H9 (cell line): ENCODE measurements at regions not wholly inside any gene's neighbourhood (a gene's known extent, or its start where the extent isn't known, plus 50 kb on each side); places are given as distances from the start of the nearest gene placed in this dataset.

ENCODE experiments used
- DNase-seq: peaks from one replicate; pipeline ENCODE4 v3.0.0-alpha.2; 2017
- H2AFZ ChIP-seq: one replicate; pipeline ENCODE4 v1.6.1; 2013; ENCODE audit warnings: mild to moderate bottlenecking, low read length, control low read depth, moderate library complexity
- H2AK5ac ChIP-seq: 2 replicates; pipeline ENCODE4 v1.6.1; 2013; ENCODE audit warnings: low read length, control low read depth, mixed read lengths; ENCODE audit not compliant: insufficient read length
- H2BK120ac ChIP-seq: one replicate; pipeline ENCODE4 v1.6.1; 2013; ENCODE audit warnings: low read depth, mild to moderate bottlenecking, low read length, control low read depth, inconsistent platforms; ENCODE audit not compliant: poor library complexity, severe bottlenecking
- H2BK12ac ChIP-seq: 2 replicates; pipeline ENCODE4 v1.6.1; 2013; ENCODE audit warnings: low read length, control low read depth, mixed read lengths, low read depth; ENCODE audit not compliant: insufficient read length
- H2BK15ac ChIP-seq: 2 replicates; pipeline ENCODE4 v1.6.1; 2013; ENCODE audit warnings: low read depth, low read length, control low read depth
- H2BK20ac ChIP-seq: one replicate; pipeline ENCODE4 v1.6.1; 2013; ENCODE audit warnings: low read depth, mild to moderate bottlenecking, low read length, control low read depth, inconsistent platforms; ENCODE audit not compliant: poor library complexity, severe bottlenecking
- H2BK5ac ChIP-seq: 2 replicates; pipeline ENCODE4 v1.6.1; 2013; ENCODE audit warnings: low read length, control low read depth, mixed read lengths; ENCODE audit not compliant: insufficient read length
- H3K14ac ChIP-seq: 2 replicates; pipeline ENCODE4 v1.6.1; 2013; ENCODE audit warnings: low read length, control low read depth; ENCODE audit not compliant: insufficient read depth
- H3K18ac ChIP-seq: 2 replicates; pipeline ENCODE4 v1.6.1; 2013; ENCODE audit warnings: low read depth, mild to moderate bottlenecking, mixed read lengths, low read length, control low read depth; ENCODE audit not compliant: insufficient read length
- H3K23ac ChIP-seq: 2 replicates; pipeline ENCODE4 v1.6.1; 2013; ENCODE audit warnings: low read length, control low read depth, mixed read lengths, low read depth; ENCODE audit not compliant: insufficient read length
- H3K23me2 ChIP-seq: 2 replicates; pipeline ENCODE4 v1.6.1; 2013; ENCODE audit warnings: low read depth, mild to moderate bottlenecking, mixed read lengths, low read length, control low read depth; ENCODE audit not compliant: insufficient read length, poor library complexity, severe bottlenecking
- H3K27ac ChIP-seq: 2 replicates; pipeline ENCODE4 v1.5.1; 2013; ENCODE audit warnings: low read length, control low read depth, mixed read lengths, low read depth; ENCODE audit not compliant: insufficient read length
- H3K27me3 ChIP-seq: 2 replicates; pipeline ENCODE4 v1.6.1; 2013; ENCODE audit warnings: low read length, control low read depth, inconsistent platforms; ENCODE audit not compliant: insufficient read depth
- H3K4ac ChIP-seq: 2 replicates; pipeline ENCODE4 v1.6.1; 2013; ENCODE audit warnings: low read depth, mild to moderate bottlenecking, control low read depth, inconsistent platforms, low read length, moderate library complexity
- H3K4me1 ChIP-seq: 2 replicates; pipeline ENCODE4 v1.6.1; 2013; ENCODE audit warnings: low read length, control low read depth, inconsistent platforms; ENCODE audit not compliant: insufficient read depth
- H3K4me2 ChIP-seq: 2 replicates; pipeline ENCODE4 v1.6.1; 2013; ENCODE audit warnings: low read length, control low read depth, mixed read lengths; ENCODE audit not compliant: insufficient read length, insufficient read depth
- H3K56ac ChIP-seq: 2 replicates; pipeline ENCODE4 v1.6.1; 2013; ENCODE audit warnings: low read depth, mild to moderate bottlenecking, mixed read lengths, low read length, control low read depth; ENCODE audit not compliant: insufficient read length
- H3K79me1 ChIP-seq: 2 replicates; pipeline ENCODE4 v1.6.1; 2013; ENCODE audit warnings: low read depth, mild to moderate bottlenecking, moderate library complexity, low read length, control low read depth, inconsistent platforms; ENCODE audit not compliant: insufficient read depth, poor library complexity, severe bottlenecking
- H3K79me2 ChIP-seq: 2 replicates; pipeline ENCODE4 v1.6.1; 2013; ENCODE audit warnings: low read length, control low read depth, inconsistent platforms; ENCODE audit not compliant: insufficient read depth
- H3K9ac ChIP-seq: 2 replicates; pipeline ENCODE4 v1.6.1; 2013; ENCODE audit warnings: low read length, control low read depth, mixed read lengths; ENCODE audit not compliant: insufficient read length; ENCODE audit errors: extremely low read depth
- H3K9me3 ChIP-seq: one replicate; pipeline ENCODE4 v1.6.1; 2013; ENCODE audit warnings: low read depth, low read length, inconsistent platforms; ENCODE audit not compliant: control insufficient read depth
- H3T11ph ChIP-seq: one replicate; pipeline ENCODE4 v1.6.1; 2013; ENCODE audit warnings: mild to moderate bottlenecking, low read length, control low read depth, inconsistent platforms
- H4K20me1 ChIP-seq: one replicate; pipeline ENCODE4 v1.6.1; 2013; ENCODE audit not compliant: control insufficient read depth, insufficient read length, insufficient read depth
- H4K5ac ChIP-seq: 2 replicates; pipeline ENCODE4 v1.6.1; 2013; ENCODE audit warnings: low read depth, mild to moderate bottlenecking, mixed read lengths, low read length, control low read depth; ENCODE audit not compliant: insufficient read length
- H4K8ac ChIP-seq: replicated peaks from 2 replicates; pipeline ENCODE4 v1.6.1; 2013; ENCODE audit warnings: low read length, control low read depth, mixed read lengths, low read depth; ENCODE audit not compliant: insufficient read length
- H4K91ac ChIP-seq: 2 replicates; pipeline ENCODE4 v1.6.1; 2013; ENCODE audit warnings: low read depth, mild to moderate bottlenecking, moderate library complexity, mixed read lengths, low read length, control low read depth; ENCODE audit not compliant: insufficient read length
- H3K27ac Mint-ChIP-seq, 3 experiments: 2 replicates in 2 of 3; 3 replicates in 1 of 3; pipeline ENCODE4 v1.8.0; 2020 to 2021; ENCODE audit warnings: mixed read lengths in 3 of 3, mild to moderate bottlenecking in 1 of 3, moderate library complexity in 1 of 3
- H3K27me3 Mint-ChIP-seq: 2 replicates; pipeline ENCODE4 v1.8.0; 2021; ENCODE audit warnings: low read depth, mild to moderate bottlenecking, moderate library complexity, mixed read lengths
- H3K36me3 Mint-ChIP-seq, 3 experiments: 2 replicates in 2 of 3; 3 replicates in 1 of 3; pipeline ENCODE4 v1.8.0; 2020 to 2021; ENCODE audit warnings: low read depth in 3 of 3, mixed read lengths in 3 of 3; ENCODE audit not compliant: insufficient read depth in 1 of 3
- H3K4me1 Mint-ChIP-seq, 2 experiments: 2 replicates each; pipeline ENCODE4 v1.8.0; 2020; ENCODE audit warnings: mixed read lengths in 2 of 2
- H3K4me3 Mint-ChIP-seq, 2 experiments: 2 replicates in 1 of 2; 3 replicates in 1 of 2; pipeline ENCODE4 v1.8.0; 2020 to 2021; ENCODE audit warnings: mild to moderate bottlenecking in 2 of 2, mixed read lengths in 2 of 2, moderate library complexity in 1 of 2
- H3K9me3 Mint-ChIP-seq, 2 experiments: 2 replicates in 1 of 2; 3 replicates in 1 of 2; pipeline ENCODE4 v1.8.0; 2020; ENCODE audit warnings: mild to moderate bottlenecking in 2 of 2, mixed read lengths in 2 of 2, moderate library complexity in 1 of 2
- WGBS: extraction: QIAGEN DNeasy Blood & Tissue Kit; methylation state at CpG from one replicate; pipeline ENCODE4 v1.1.7; 2013; ENCODE audit warnings: missing lambda C conversion rate, low lambda C conversion rate, mixed read lengths; ENCODE audit not compliant: insufficient read length; ENCODE audit errors: extremely low coverage; 5-methylcytosine and 5-hydroxymethylcytosine counted together
- TF ChIP-seq, protein P1 (sequence below): fragments of 200-600 bp; sonication (generic); conservative IDR thresholded peaks from 3 replicates; pipeline ENCODE4 v1.8.0; 2021; ENCODE audit warnings: antibody characterized with exemption, mild to moderate bottlenecking

DNA sequence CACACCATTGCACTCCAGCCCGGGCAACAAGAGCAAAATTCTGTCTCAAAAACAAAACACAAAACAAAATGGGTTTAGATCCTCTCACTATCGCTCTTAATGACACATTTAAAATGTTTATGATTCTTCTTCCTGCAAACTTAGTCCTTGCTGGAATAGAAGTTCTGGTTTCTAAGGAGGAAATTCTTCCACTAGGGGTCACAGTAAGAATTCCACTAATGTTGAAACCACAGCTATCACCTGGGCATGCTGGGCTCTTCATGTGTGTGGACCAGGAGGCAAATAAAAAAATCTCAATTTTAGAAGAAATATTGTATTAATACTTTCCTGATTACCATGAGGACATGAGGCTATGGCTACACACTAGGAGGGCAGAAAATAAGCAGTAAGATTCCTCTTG is 915.8 kb downstream of the TYW1 start:
- H2BK15ac ChIP-seq: no peak overlapping the region
- H3K4me2 ChIP-seq: no peak overlapping the region
- no peak overlapping the region for H3K27ac Mint-ChIP-seq
- H3K27me3 ChIP-seq: no peaks in the 10 kb centered on the region; the same call in 1 of the 2 replicates
- H4K8ac ChIP-seq: no peak overlapping the region
- H4K91ac ChIP-seq: no peak overlapping the region
- H2BK12ac ChIP-seq: no peak overlapping the region
- H3K27me3 Mint-ChIP-seq: peaks cover 7% of the 10 kb centered on the region
- H2AFZ ChIP-seq: no peak overlapping the region
- no peak overlapping the region for H2BK20ac ChIP-seq
- H3K4me1 Mint-ChIP-seq: peaks cover 34 to 38% of the 10 kb centered on the region in 2 experiments
- H3K9me3 ChIP-seq: no peaks in the 10 kb centered on the region
- no peak overlapping the region for H3K56ac ChIP-seq
- DNase-seq: no peak
- no peak overlapping the region for H2BK120ac ChIP-seq
- H4K5ac ChIP-seq: no peak overlapping the region
- peaks cover 0 to 2% of the 10 kb centered on the region in 2 experiments; a peak in 2 of 5 replicates for H3K9me3 Mint-ChIP-seq
- no peak overlapping the region for H3K18ac ChIP-seq
- TF ChIP-seq, protein P1, sequence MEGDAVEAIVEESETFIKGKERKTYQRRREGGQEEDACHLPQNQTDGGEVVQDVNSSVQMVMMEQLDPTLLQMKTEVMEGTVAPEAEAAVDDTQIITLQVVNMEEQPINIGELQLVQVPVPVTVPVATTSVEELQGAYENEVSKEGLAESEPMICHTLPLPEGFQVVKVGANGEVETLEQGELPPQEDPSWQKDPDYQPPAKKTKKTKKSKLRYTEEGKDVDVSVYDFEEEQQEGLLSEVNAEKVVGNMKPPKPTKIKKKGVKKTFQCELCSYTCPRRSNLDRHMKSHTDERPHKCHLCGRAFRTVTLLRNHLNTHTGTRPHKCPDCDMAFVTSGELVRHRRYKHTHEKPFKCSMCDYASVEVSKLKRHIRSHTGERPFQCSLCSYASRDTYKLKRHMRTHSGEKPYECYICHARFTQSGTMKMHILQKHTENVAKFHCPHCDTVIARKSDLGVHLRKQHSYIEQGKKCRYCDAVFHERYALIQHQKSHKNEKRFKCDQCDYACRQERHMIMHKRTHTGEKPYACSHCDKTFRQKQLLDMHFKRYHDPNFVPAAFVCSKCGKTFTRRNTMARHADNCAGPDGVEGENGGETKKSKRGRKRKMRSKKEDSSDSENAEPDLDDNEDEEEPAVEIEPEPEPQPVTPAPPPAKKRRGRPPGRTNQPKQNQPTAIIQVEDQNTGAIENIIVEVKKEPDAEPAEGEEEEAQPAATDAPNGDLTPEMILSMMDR: no peak; the same call in 1 of the 3 replicates
- H3K4ac ChIP-seq: no peak overlapping the region
- H3K23me2 ChIP-seq: no peaks in the 10 kb centered on the region
- no peak overlapping the region for H3K23ac ChIP-seq
- no peaks in the 10 kb centered on the region for H4K20me1 ChIP-seq
- H3K4me1 ChIP-seq: peaks cover 4% of the 10 kb centered on the region; the same call in 1 of the 2 replicates
- no peaks in the 10 kb centered on the region; a peak in 1 of 7 replicates for H3K36me3 Mint-ChIP-seq
- H3K27ac ChIP-seq: no peak overlapping the region
- H3K79me2 ChIP-seq: no peaks in the 10 kb centered on the region
- H3K9ac ChIP-seq: no peak overlapping the region
- no peak overlapping the region for H3K4me3 Mint-ChIP-seq
- no peak overlapping the region for H2AK5ac ChIP-seq
- H3K14ac ChIP-seq: no peak overlapping the region
- H3K79me1 ChIP-seq: no peaks in the 10 kb centered on the region
- H2BK5ac ChIP-seq: no peak overlapping the region
- no peak overlapping the region for H3T11ph ChIP-seq
- no CpG with 5 or more reads among the region's 2 CpGs for WGBS
